ENCODE measurements at regions not wholly inside any gene's neighbourhood (a gene's known extent, or its start where the extent isn't known, plus 50 kb on each side); places are given as distances from the start of the nearest gene placed in this dataset.

DNA sequence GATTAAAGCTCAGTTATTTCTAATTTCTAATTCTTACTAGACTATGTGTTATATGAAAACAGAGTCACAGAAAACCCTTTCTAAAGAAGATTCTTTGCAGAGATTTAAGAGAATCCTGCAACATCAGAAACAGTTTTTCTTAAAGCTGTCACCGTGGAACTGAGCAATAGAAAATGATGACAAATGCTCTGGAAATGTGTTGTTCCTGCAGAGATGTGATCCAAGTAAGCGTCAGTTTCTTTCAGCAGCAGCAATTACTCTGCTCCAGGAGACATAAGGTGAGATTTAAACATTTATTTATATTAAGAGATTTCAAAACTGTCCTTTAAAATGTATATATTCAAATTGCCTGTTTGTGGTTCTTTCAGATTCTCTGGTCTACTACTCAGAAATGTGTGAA, 350.5 kb upstream of the NETO1 start:
- TF ChIP-seq POLR2A (IDR thresholded peaks at IDR 0.05) (no peak), POLR2AphosphoS5 (IDR thresholded peaks at IDR 0.05) (no peak)
- TF ChIP-seq, protein P1, sequence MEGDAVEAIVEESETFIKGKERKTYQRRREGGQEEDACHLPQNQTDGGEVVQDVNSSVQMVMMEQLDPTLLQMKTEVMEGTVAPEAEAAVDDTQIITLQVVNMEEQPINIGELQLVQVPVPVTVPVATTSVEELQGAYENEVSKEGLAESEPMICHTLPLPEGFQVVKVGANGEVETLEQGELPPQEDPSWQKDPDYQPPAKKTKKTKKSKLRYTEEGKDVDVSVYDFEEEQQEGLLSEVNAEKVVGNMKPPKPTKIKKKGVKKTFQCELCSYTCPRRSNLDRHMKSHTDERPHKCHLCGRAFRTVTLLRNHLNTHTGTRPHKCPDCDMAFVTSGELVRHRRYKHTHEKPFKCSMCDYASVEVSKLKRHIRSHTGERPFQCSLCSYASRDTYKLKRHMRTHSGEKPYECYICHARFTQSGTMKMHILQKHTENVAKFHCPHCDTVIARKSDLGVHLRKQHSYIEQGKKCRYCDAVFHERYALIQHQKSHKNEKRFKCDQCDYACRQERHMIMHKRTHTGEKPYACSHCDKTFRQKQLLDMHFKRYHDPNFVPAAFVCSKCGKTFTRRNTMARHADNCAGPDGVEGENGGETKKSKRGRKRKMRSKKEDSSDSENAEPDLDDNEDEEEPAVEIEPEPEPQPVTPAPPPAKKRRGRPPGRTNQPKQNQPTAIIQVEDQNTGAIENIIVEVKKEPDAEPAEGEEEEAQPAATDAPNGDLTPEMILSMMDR (IDR thresholded peaks at IDR 0.05) = no peak

Measured in gastroesophageal sphincter (tissue), 3 donors.